OCI-M2 (cell line): ENCODE measurements at regions not wholly inside any gene's neighbourhood (a gene's known extent, or its start where the extent isn't known, plus 50 kb on each side); places are given as distances from the start of the nearest gene placed in this dataset.
A peak's percentile ranks its signal among the peaks of the same experiment; 100 is the strongest.
"Not testable (repeated sequence)": the region's sequence is repeated elsewhere in the genome, so short reads cannot be mapped to it uniquely, and the experiment has no call there.

ENCODE experiments used
- DNase-seq: peaks from one replicate; lab custom pipeline; 2025; ENCODE audit not compliant: unreplicated experiment; lab: John Stamatoyannopoulos, UW

- DNase-seq, result no peak
These were observed 771.3 kb downstream of the RAB28 start for GRCh38 chr4:12712648-12713339.

GRCh38 chr4:12707381-12708175 is 776.6 kb downstream of the RAB28 start:
- no peak for DNase-seq

GRCh38 chr4:12703036-12703435 is 781.1 kb downstream of the RAB28 start:
- no peak for DNase-seq

- DNase-seq, result no peak
These were observed 782.8 kb downstream of the RAB28 start for GRCh38 chr4:12701384-12701783.

- DNase-seq, result no peak
These were observed 786.2 kb downstream of the RAB28 start for GRCh38 chr4:12697970-12698369.

- DNase-seq, result no peak
These were observed 791.3 kb downstream of the RAB28 start for GRCh38 chr4:12692815-12693214.

- DNase-seq, result no peak
These were observed 793.0 kb downstream of the RAB28 start for GRCh38 chr4:12691168-12691567.

- no peak for DNase-seq
These were observed 794.7 kb downstream of the RAB28 start for GRCh38 chr4:12689457-12689856.

GRCh38 chr4:12679217-12679616 is 804.9 kb downstream of the RAB28 start:
- DNase-seq, result no peak

- DNase-seq, result no peak
These were observed 810.0 kb downstream of the RAB28 start for GRCh38 chr4:12674184-12674583.

- no peak for DNase-seq
These were observed 811.8 kb downstream of the RAB28 start for GRCh38 chr4:12672303-12672702.

- DNase-seq, result no peak
These were observed 826.0 kb downstream of the RAB28 start for GRCh38 chr4:12658146-12658545.

- no peak for DNase-seq
These were observed 832.3 kb downstream of the RAB28 start for GRCh38 chr4:12651876-12652275.

- DNase-seq, result no peak
These were observed 838.4 kb downstream of the RAB28 start for GRCh38 chr4:12645732-12646131.

GRCh38 chr4:12644261-12644660 is 839.9 kb downstream of the RAB28 start:
- no peak for DNase-seq

GRCh38 chr4:12636191-12636590 is 847.9 kb downstream of the RAB28 start:
- no peak for DNase-seq

GRCh38 chr4:12635629-12636028 is 848.5 kb downstream of the RAB28 start:
- no peak for DNase-seq

GRCh38 chr4:12633053-12633651 is 851.0 kb downstream of the RAB28 start:
- peak; percentile 2 for DNase-seq

- DNase-seq, result no peak
These were observed 868.3 kb downstream of the RAB28 start for GRCh38 chr4:12615822-12616221.

- no peak for DNase-seq
These were observed 871.3 kb downstream of the RAB28 start for GRCh38 chr4:12612876-12613275.

- DNase-seq, result not testable (repeated sequence)
These were observed 874.8 kb downstream of the RAB28 start for GRCh38 chr4:12609212-12609875.

GRCh38 chr4:12595986-12596385 is 888.2 kb downstream of the RAB28 start:
- DNase-seq, result no peak
